ENCODE measurements at regions not wholly inside any gene's neighbourhood (a gene's known extent, or its start where the extent isn't known, plus 50 kb on each side); places are given as distances from the start of the nearest gene placed in this dataset.

DNA sequence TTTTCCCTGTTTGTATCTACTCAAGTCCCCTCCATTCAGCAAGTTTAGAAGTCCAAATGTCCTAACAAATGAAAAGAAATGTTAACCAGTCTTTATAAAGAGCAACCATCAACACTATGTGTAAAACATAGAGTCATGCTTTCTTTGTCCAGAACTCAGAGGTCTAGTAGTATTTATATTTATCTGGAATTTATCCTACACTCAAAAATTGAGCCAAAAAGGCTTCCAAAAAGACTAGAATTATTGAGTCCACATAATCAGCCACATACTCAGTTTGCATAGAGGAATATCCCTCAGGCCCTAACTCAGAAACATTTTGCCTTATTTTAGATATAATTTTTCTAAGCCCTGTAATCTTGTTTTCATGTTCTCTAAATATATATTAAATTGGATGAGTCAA is 455.0 kb downstream of the COL12A1 start:
- Histone ChIP-seq H3K9me3 (ENCODE audit: control insufficient read depth in 2 of 2, insufficient read depth in 1 of 2, low read depth in 1 of 2, low read length in 1 of 2) (no peaks in the 10 kb centered on the region), H3K27me3 (ENCODE audit: control insufficient read depth in 1 of 2, insufficient read depth in 2 of 2, low read length in 2 of 2) (no peaks in the 10 kb centered on the region), H3K36me3 (ENCODE audit: control insufficient read depth in 2 of 2, insufficient read depth in 2 of 2, low read length in 1 of 2) (no peaks in the 10 kb centered on the region), H3K4me3 (ENCODE audit: low read depth in 1 of 2, low read length in 2 of 2) (no peak overlapping the region), H3K27ac (ENCODE audit: low read depth in 2 of 2, low read length in 1 of 2) (no peak overlapping the region), H3K4me1 (ENCODE audit: control insufficient read depth in 2 of 2, insufficient read depth in 2 of 2, low read length in 1 of 2) (no peaks in the 10 kb centered on the region)

GRCh38 chr6:74749211-74750147 is 456.4 kb downstream of the COL12A1 start:
- H3K27me3 ChIP-seq (ENCODE audit: control insufficient read depth in 1 of 2, insufficient read depth in 2 of 2, low read length in 2 of 2), result no peaks in the 10 kb centered on the region
- WGBS, 2 donors, result 52 to 57% methylated on average over 10 of the region's 10 CpGs
- no peaks in the 10 kb centered on the region for H3K4me1 ChIP-seq (ENCODE audit: control insufficient read depth in 2 of 2, insufficient read depth in 2 of 2, low read length in 1 of 2)
- no peak overlapping the region for H3K4me3 ChIP-seq (ENCODE audit: low read depth in 1 of 2, low read length in 2 of 2)
- no peaks in the 10 kb centered on the region for H3K36me3 ChIP-seq (ENCODE audit: control insufficient read depth in 2 of 2, insufficient read depth in 2 of 2, low read length in 1 of 2)
- H3K9me3 ChIP-seq (ENCODE audit: control insufficient read depth in 2 of 2, insufficient read depth in 1 of 2, low read depth in 1 of 2, low read length in 1 of 2), result no peaks in the 10 kb centered on the region
- H3K27ac ChIP-seq (ENCODE audit: low read depth in 2 of 2, low read length in 1 of 2), result no peak overlapping the region

- no peak overlapping the region for H3K4me3 ChIP-seq (ENCODE audit: low read depth in 1 of 2, low read length in 2 of 2)
- H3K9me3 ChIP-seq (ENCODE audit: control insufficient read depth in 2 of 2, insufficient read depth in 1 of 2, low read depth in 1 of 2, low read length in 1 of 2), result no peaks in the 10 kb centered on the region
- H3K27ac ChIP-seq (ENCODE audit: low read depth in 2 of 2, low read length in 1 of 2), result no peak overlapping the region
- no peaks in the 10 kb centered on the region for H3K27me3 ChIP-seq (ENCODE audit: control insufficient read depth in 1 of 2, insufficient read depth in 2 of 2, low read length in 2 of 2)
- H3K36me3 ChIP-seq (ENCODE audit: control insufficient read depth in 2 of 2, insufficient read depth in 2 of 2, low read length in 1 of 2), result no peaks in the 10 kb centered on the region
- 66 to 73% methylated on average over 1 of the region's 1 CpG for WGBS, 2 donors
- H3K4me1 ChIP-seq (ENCODE audit: control insufficient read depth in 2 of 2, insufficient read depth in 2 of 2, low read length in 1 of 2), result no peaks in the 10 kb centered on the region
Observed at GRCh38 chr6:74745670-74746069, 460.2 kb downstream of the COL12A1 start.

DNA sequence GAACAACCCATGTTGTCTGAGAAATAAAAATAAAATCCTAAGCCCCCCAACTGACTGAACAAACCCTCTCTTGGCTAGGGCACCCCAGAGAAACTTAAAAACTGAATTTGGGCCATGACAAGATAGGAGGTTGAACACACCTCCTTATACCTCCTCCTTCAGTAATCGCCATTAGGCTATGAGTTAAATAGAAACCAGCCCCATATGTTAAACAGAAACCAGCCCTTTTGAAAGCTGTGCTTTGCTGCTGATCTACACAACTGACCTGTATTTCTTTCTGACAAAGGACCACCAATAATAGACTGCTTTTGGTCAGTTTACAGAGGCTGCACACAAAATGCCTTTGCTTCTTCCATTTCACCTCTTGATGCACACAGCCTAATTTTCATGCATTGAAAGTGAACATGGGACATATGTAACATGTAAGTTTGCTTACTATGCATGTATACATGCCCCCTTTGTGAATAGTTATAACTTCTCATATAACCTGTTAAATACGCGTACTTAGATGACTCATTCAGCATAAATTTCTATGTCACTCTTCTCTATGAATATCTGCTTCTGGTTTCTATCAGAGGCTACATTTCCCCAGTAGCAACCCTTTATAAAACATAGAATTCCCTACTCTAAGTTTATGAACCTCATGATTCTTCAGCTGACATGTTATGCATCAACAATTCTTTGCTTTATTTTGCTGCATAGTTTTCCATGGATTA is 462.9 kb downstream of the COL12A1 start:
- no peaks in the 10 kb centered on the region for H3K4me1 ChIP-seq (ENCODE audit: control insufficient read depth in 2 of 2, insufficient read depth in 2 of 2, low read length in 1 of 2)
- H3K27me3 ChIP-seq (ENCODE audit: control insufficient read depth in 1 of 2, insufficient read depth in 2 of 2, low read length in 2 of 2), result no peaks in the 10 kb centered on the region
- H3K4me3 ChIP-seq (ENCODE audit: low read depth in 1 of 2, low read length in 2 of 2), result no peak overlapping the region
- no peaks in the 10 kb centered on the region for H3K9me3 ChIP-seq (ENCODE audit: control insufficient read depth in 2 of 2, insufficient read depth in 1 of 2, low read depth in 1 of 2, low read length in 1 of 2)
- H3K36me3 ChIP-seq (ENCODE audit: control insufficient read depth in 2 of 2, insufficient read depth in 2 of 2, low read length in 1 of 2), result no peaks in the 10 kb centered on the region
- WGBS, 2 donors, result 80 to 95% methylated on average over 3 of the region's 3 CpGs
- H3K27ac ChIP-seq (ENCODE audit: low read depth in 2 of 2, low read length in 1 of 2), result no peak overlapping the region

GRCh38 chr6:74741646-74742045 is 464.2 kb downstream of the COL12A1 start:
- H3K9me3 ChIP-seq (ENCODE audit: control insufficient read depth in 2 of 2, insufficient read depth in 1 of 2, low read depth in 1 of 2, low read length in 1 of 2), result no peaks in the 10 kb centered on the region
- H3K4me1 ChIP-seq (ENCODE audit: control insufficient read depth in 2 of 2, insufficient read depth in 2 of 2, low read length in 1 of 2), result no peaks in the 10 kb centered on the region
- H3K36me3 ChIP-seq (ENCODE audit: control insufficient read depth in 2 of 2, insufficient read depth in 2 of 2, low read length in 1 of 2), result no peaks in the 10 kb centered on the region
- no peak overlapping the region for H3K4me3 ChIP-seq (ENCODE audit: low read depth in 1 of 2, low read length in 2 of 2)
- 75 to 83% methylated on average over 1 of the region's 1 CpG for WGBS, 2 donors
- H3K27ac ChIP-seq (ENCODE audit: low read depth in 2 of 2, low read length in 1 of 2), result no peak overlapping the region
- H3K27me3 ChIP-seq (ENCODE audit: control insufficient read depth in 1 of 2, insufficient read depth in 2 of 2, low read length in 2 of 2), result no peaks in the 10 kb centered on the region

GRCh38 chr6:74735304-74735703 is 470.5 kb downstream of the COL12A1 start:
- H3K9me3 ChIP-seq (ENCODE audit: control insufficient read depth in 2 of 2, insufficient read depth in 1 of 2, low read depth in 1 of 2, low read length in 1 of 2), result no peaks in the 10 kb centered on the region
- no peaks in the 10 kb centered on the region for H3K36me3 ChIP-seq (ENCODE audit: control insufficient read depth in 2 of 2, insufficient read depth in 2 of 2, low read length in 1 of 2)
- H3K4me3 ChIP-seq (ENCODE audit: low read depth in 1 of 2, low read length in 2 of 2), result no peak overlapping the region
- H3K4me1 ChIP-seq (ENCODE audit: control insufficient read depth in 2 of 2, insufficient read depth in 2 of 2, low read length in 1 of 2), result no peaks in the 10 kb centered on the region
- no peak overlapping the region for H3K27ac ChIP-seq (ENCODE audit: low read depth in 2 of 2, low read length in 1 of 2)
- WGBS, 2 donors, result 16 to 43% methylated on average over 2 of the region's 2 CpGs
- H3K27me3 ChIP-seq (ENCODE audit: control insufficient read depth in 1 of 2, insufficient read depth in 2 of 2, low read length in 2 of 2), result no peaks in the 10 kb centered on the region

DNA sequence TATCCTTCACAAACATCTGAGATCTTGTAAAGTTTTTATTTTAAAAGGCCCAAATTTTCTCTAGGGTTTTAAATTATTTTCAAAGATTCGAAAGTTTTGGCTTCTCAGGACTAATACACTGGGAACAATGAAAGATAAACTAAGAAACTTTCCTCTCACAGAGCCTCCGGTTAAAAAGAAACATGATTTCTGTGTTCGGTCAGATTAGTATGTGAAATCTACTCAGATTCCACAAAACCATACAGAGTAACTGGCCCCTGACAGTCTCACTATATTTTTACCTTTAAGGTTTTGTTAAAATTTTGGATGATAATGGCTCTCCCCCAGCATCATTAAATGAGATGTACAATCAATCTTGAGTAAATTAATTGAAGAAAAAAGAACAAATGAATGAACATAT is 471.0 kb downstream of the COL12A1 start:
- Histone ChIP-seq H3K4me3 (ENCODE audit: low read depth in 1 of 2, low read length in 2 of 2) (no peak overlapping the region), H3K9me3 (ENCODE audit: control insufficient read depth in 2 of 2, insufficient read depth in 1 of 2, low read depth in 1 of 2, low read length in 1 of 2) (no peaks in the 10 kb centered on the region), H3K36me3 (ENCODE audit: control insufficient read depth in 2 of 2, insufficient read depth in 2 of 2, low read length in 1 of 2) (no peaks in the 10 kb centered on the region), H3K4me1 (ENCODE audit: control insufficient read depth in 2 of 2, insufficient read depth in 2 of 2, low read length in 1 of 2) (no peaks in the 10 kb centered on the region), H3K27me3 (ENCODE audit: control insufficient read depth in 1 of 2, insufficient read depth in 2 of 2, low read length in 2 of 2) (no peaks in the 10 kb centered on the region), H3K27ac (ENCODE audit: low read depth in 2 of 2, low read length in 1 of 2) (no peak overlapping the region)
- WGBS, 2 donors, result 65% methylated on average over 3 of the region's 3 CpGs

DNA sequence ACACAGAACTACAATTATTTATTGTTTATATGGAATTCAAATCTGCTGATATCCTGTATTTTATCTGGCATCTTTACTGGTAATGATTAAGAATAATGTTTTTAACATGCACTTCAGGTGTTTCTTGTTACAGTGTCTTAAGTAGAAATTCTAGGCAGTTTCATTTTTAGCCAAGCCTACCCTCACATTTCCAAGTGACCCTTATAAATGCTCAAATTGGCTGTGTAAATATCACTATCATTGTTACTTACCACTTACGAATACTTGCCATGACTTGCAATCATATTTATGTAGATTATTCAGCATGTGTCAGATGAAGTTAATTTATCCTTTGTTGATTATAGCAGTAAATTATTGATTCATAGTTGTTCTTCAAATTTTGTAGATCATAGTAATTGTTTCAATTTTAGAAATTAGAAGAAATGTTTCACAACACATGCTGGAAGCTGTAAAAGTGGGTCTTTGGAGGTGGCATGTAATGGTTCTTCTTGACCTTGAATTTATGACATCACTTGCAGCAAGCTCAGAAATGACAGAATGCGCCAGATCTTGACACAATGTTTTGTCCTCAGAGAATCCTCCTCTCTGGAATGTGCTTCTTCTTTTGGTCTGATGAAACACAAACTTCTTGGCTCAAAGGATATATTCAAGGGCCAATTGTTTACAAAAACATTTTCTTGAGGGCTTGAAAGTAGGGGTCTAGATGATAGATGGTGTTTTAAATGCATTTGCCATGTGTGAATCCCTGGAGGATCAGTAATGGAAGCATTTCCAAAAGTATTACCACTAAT is 471.8 kb downstream of the COL12A1 start:
- H3K36me3 ChIP-seq (ENCODE audit: control insufficient read depth in 2 of 2, insufficient read depth in 2 of 2, low read length in 1 of 2), result no peaks in the 10 kb centered on the region
- H3K27me3 ChIP-seq (ENCODE audit: control insufficient read depth in 1 of 2, insufficient read depth in 2 of 2, low read length in 2 of 2), result no peaks in the 10 kb centered on the region
- no peak overlapping the region for H3K4me3 ChIP-seq (ENCODE audit: low read depth in 1 of 2, low read length in 2 of 2)
- WGBS, 2 donors, result 50 to 64% methylated on average over 2 of the region's 2 CpGs
- no peak overlapping the region for H3K27ac ChIP-seq (ENCODE audit: low read depth in 2 of 2, low read length in 1 of 2)
- H3K4me1 ChIP-seq (ENCODE audit: control insufficient read depth in 2 of 2, insufficient read depth in 2 of 2, low read length in 1 of 2), result no peaks in the 10 kb centered on the region
- H3K9me3 ChIP-seq (ENCODE audit: control insufficient read depth in 2 of 2, insufficient read depth in 1 of 2, low read depth in 1 of 2, low read length in 1 of 2), result no peaks in the 10 kb centered on the region

- Histone ChIP-seq H3K4me1 (ENCODE audit: control insufficient read depth in 2 of 2, insufficient read depth in 2 of 2, low read length in 1 of 2) (no peaks in the 10 kb centered on the region), H3K36me3 (ENCODE audit: control insufficient read depth in 2 of 2, insufficient read depth in 2 of 2, low read length in 1 of 2) (no peaks in the 10 kb centered on the region), H3K27me3 (ENCODE audit: control insufficient read depth in 1 of 2, insufficient read depth in 2 of 2, low read length in 2 of 2) (no peaks in the 10 kb centered on the region), H3K9me3 (ENCODE audit: control insufficient read depth in 2 of 2, insufficient read depth in 1 of 2, low read depth in 1 of 2, low read length in 1 of 2) (no peaks in the 10 kb centered on the region), H3K4me3 (ENCODE audit: low read depth in 1 of 2, low read length in 2 of 2) (no peak overlapping the region), H3K27ac (ENCODE audit: low read depth in 2 of 2, low read length in 1 of 2) (no peak overlapping the region)
- 61 to 73% methylated on average over 4 of the region's 4 CpGs for WGBS, 2 donors
Observed at GRCh38 chr6:74731931-74732330, 473.9 kb downstream of the COL12A1 start.
